HG03575 (cell line): ENCODE measurements at regions not wholly inside any gene's neighbourhood (a gene's known extent, or its start where the extent isn't known, plus 50 kb on each side); places are given as distances from the start of the nearest gene placed in this dataset.
"Not testable (repeated sequence)": the region's sequence is repeated elsewhere in the genome, so short reads cannot be mapped to it uniquely, and the experiment has no call there.

ENCODE experiments used
- ATAC-seq: cut with Tn5 transposase; IDR thresholded peaks from one replicate; pipeline ENCODE4 v1.9.1; 2021; ENCODE audit not compliant: unreplicated experiment, insufficient number of reproducible peaks, low FRiP score; ENCODE audit errors: extremely low read depth

DNA sequence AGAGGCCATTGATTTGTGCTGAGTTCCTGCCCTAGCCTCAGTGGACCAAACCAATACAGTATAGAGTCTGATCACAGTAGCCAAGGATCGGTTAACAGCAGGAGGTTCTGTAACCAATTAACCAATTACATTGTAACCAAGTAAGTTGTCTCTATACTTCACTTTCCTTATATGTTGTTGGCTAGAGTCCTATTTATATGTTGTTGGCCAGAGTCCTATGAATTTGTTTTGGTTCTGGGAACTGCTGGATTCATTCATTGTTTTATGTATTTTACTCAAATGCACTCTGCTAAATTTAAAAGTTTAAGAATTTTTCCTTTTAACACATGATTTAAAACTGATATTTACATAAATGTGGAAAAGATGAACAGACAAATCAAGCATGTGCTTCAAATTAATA, 597.4 kb upstream of the HS3ST5 start:
- no peak for ATAC-seq

DNA sequence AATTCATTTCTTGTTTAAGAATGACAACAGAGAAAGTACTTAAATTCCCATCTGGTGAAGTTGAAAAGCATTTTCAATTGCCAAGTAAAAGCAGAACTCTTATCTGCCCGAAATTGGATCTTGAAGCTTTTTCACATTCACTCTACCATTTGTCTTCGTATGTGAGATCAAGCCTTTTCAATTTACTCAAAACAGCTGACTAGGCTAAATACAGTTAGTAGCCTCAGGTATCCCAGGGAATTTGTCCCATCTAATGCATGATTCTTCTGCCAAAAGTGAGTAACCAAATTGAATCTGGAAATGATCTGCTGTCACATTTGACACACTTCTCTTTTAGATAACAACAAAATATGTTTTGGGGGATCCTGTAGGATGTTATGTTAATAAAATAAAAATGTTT, 596.8 kb upstream of the HS3ST5 start:
- ATAC-seq, result no peak

DNA sequence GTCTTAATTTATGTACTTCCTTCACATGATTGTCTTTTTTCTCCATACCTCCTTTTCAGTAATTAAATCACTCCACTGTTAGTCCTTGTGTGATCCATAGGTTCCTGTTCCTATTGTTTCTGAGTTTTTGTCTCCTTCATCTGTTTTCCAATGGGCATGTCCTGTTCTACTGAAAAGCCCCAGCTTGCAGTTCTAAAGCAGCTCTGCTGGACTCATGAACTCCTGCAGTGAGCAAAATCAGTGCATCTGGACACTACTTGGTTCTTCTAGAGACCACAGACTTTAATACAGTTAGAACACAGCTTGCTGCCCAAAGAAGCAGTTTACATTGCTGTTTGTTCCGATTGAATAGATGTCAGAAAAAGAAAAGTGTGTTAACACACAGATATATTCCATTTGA, 593.3 kb upstream of the HS3ST5 start:
- ATAC-seq, result no peak

DNA sequence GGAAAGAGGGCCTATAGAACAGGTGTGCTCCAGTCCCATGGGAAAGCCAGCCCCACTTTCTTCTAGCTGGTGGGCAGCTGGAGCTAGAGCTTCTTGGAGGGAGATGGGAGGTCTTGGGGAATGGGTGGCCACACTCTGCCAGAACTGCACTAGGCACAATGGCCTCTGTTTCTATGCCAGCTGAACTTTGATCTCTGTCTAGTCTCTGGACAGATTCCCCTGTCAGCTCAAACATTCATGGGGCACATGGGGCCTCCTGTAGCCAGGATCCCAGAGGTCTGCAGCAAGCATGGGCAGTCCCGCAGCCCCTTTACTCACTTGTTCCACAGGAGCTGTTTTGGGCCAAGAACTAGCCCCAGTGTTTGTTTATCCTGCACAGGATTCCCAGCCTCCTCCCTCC, 591.3 kb upstream of the HS3ST5 start:
- ATAC-seq, result no peak

DNA sequence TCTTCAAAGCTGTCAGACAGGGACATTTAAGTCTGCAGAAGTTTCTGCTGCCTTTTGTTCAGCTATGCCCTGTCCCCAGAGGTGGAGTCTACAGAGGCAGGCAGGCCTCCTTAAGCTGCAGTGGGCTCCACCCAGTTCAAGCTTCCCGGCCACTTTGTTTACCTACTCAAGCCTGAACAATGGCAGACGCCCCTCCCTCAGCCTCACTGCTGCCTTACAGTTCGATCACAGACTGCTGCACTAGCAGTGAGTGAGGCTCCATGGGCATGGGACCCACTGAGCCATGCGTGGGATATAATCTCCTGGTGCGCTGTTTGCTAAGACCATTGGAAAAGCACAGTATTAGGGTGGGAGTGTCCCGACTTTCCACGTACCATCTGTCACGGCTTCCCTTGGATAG, 585.9 kb upstream of the HS3ST5 start:
- not testable (repeated sequence) for ATAC-seq

DNA sequence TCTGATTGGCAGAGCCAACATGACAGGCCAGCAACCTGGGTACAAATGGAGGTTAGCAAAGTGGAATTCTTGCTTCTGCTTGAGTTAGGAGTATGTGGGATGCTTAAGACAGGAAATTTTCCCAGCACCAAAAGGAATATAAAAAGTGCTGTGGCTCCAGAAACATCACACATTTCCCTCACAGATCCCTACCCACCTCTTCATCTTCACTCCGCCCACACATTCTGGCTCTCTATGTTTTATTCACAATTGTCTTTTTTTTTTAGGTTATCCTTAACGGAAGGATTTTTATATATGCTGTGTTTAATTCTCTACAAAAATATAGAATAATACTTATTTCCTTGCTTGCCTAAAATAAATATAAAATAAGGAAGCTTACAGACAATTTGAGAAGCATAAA, 563.3 kb upstream of the HS3ST5 start:
- no peak for ATAC-seq

DNA sequence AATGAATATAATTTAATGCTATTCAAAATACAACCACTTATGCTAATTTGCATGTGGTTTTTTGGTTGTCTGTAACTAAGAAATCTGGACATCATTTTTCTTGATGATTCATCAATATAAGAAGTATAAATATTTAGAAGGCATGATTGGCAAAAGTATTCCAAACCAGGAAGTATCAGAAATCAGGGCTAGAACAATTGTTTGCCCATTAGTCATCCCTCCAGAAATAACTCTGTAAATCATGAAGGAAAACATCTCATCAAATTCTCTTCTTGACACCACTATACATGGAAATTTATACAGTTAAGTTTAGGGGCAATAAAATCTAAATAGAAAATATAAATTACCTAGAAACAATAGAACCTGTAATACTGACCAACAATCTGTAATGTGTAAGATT, 554.7 kb upstream of the HS3ST5 start:
- ATAC-seq, result no peak

DNA sequence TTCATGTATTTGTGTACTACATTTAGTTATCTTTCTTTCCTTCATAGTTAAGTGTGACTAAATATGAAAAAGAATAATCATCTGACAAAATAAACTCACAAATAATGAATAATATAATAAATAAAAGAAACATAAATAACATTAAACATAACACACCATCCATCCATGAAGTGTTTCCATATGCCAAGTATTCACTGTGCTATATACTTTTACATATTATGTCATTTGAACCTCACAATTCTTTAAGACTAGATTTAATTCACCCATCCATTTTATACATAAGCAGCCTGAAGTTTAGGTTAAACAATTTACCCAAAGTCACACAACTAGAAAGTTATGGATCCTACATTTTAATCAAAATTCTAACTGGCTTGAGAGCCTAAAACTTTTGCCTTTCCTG, 549.4 kb upstream of the HS3ST5 start:
- no peak for ATAC-seq

DNA sequence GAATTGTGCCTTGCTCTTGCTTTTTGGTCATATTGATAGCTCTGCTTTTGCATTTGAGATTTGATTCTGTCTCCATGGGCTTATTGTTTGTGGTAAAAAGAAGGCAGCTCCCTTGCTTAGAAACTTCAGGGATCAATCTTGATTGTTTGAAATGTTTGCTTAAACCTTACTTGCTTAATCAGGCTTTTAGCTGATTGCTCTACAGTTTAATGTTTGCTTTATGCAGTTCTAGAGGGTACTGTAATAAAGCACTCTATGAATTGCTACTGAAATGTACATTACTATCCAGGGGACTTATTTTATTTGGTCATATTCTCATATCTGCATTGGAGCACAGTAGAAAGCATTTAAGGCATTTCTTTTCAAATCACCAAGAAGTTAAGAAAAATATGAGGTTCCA, 545.4 kb upstream of the HS3ST5 start:
- ATAC-seq, result no peak

DNA sequence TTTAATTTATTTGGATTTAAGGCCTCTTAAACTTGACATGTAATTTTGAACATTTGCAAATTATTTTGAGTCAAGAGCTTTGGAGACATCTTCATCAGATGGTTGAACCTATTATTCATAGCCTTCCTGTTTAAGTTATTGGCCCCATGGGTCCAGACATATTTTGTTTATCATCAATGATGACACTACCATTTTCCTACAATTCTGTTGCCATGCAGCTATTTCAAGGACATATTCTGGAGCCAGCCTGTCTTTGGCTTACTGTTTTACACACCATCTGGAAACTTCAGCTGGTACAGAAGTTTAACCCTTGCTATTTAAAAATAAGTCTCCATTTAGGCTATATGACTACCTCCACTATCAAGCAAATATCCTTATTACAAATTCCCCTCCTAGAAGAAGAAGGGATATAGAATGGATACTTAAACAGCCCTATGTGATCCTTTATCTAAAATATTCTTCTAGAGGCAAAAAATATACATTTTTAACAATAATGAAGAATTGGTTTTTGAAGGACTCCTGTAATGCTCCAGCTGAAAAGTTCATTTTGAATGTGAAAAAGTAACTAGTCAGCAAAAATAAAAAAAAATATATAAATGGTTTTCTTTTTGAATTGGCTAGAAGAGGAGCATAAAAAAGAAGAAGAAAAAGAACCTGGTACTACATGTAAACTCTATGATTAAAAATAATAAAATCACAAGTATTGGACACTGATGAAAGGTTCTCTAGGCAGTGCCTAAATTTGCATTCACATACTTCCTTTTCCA, 544.0 kb upstream of the HS3ST5 start:
- no peak for ATAC-seq

DNA sequence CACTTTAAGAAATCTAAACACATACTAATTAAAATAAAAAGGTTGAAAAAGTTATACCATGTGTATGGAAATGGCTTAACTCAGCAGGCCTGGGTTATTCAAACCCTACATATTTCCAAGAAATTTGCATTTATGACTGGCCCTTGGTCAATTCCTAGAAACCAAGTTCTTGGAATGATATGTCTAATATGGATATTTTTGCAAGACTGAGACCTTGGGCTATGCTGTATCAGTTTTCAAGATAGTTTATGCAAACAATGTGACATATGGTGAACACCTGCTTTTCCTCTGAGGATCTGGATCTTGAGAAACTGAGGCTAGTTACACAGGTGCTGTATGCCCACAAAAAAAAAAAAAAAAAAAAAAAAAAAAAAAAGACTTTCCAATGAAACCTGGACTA, 536.9 kb upstream of the HS3ST5 start:
- ATAC-seq, result no peak

DNA sequence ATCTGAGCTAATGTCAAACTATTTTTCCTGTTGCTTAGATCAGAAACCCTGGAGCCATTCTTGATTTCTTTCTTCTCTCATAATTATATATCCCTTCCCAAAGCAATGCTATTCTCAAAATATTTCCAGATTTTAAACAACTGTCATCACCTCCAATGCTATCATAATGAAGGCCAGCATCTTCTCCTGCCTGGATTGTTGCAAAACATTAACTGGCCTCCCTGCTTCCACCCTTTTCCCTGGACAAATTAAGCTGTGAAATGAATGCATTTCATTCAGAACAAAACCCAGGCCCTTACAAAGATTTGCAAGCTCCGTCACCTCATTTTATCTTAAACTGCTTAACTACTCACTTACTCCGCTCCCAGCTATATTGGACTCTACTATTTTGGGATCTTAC, 535.3 kb upstream of the HS3ST5 start:
- no peak for ATAC-seq

DNA sequence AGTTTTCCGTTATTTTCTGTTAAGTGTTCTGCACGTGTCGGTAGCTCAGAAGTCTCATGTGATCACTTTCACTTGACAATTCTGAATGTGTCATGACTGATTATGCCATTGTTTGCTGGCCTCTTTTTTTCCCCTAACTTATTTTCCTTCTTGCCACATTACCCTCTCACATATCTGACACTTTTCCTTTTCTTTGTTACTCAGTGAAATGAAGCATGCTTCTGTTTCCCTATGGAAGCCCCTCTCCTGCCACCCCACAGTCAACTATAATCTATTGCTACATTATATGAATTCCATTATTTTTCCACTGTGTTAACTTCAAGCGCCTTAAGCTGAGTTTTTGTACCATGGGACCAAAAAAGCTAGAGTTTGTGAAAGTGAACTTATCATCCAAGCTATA, 531.6 kb upstream of the HS3ST5 start:
- ATAC-seq, result no peak

DNA sequence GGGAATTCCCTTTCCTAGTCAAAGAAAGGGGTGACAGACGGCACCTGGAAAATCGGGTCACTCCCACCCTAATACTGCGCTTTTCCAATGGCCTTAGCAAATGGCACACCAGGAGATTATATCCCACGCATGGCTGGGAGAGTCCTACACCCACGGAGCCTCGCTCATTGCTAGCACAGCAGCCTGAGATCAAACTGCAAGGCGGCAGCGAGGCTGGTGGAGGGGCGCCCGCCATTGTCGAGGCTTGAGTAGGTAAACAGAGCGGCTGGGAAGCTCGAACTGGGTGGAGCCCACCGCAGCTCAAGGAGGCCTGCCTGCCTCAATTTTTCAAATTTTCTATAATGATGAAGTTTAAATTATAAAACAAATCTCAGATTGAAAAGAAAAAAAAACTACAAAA, 522.7 kb upstream of the HS3ST5 start:
- not testable (repeated sequence) for ATAC-seq

DNA sequence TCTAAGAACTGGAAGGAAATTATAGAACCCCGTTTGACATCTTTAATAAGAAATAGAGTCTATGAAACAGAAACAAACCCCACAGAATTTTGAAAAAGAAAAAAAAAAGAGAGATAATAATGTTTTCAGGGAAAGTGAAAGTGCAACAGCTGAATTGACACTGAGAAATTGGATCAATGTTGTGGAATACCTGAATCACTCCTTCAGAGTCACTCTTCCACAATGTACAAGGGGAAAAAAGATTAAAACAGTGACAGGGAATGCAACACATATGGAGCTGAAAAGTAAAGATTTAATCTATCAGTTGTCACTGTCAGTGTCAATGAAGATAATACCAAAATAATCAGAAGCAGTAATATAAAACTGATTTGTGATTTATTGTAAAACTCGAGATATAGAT, 520.8 kb upstream of the HS3ST5 start:
- ATAC-seq, result no peak

DNA sequence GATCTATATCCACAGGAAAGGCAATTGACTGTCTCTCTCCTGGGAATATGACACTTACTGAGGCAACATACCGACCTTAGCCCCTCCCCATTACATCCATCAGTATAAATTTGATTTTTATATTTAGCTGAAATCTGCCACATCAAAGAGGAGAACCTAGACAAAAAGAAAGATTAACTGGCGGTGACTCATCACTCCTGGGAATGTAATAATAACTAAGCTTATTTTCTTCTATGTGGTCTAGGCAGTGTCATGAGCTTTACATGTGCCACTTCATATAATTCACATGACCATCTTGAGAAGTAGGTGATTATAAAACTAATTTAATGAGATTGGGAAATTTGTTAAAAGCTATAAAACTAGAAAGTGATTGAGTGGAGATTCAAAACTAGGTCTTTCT, 520.0 kb upstream of the HS3ST5 start:
- no peak for ATAC-seq

DNA sequence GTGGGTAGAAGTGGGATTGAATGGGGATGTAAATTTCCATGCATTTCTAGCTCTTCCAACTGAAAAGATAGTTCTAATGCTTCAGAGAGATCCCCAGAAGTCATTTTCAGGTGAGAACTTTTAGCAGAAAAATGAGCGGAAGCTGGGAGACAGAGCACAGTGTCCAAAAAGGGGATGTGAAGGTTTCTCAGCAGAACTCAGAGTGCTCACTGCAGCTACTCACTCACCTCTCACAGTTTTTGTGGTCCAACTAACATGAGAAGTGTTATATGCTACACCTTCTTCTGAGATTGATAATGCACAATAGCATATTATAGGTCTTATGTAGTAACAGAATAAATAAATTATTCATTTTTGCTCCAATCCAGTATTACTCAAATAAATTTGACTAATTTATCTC, 519.2 kb upstream of the HS3ST5 start:
- ATAC-seq, result no peak

DNA sequence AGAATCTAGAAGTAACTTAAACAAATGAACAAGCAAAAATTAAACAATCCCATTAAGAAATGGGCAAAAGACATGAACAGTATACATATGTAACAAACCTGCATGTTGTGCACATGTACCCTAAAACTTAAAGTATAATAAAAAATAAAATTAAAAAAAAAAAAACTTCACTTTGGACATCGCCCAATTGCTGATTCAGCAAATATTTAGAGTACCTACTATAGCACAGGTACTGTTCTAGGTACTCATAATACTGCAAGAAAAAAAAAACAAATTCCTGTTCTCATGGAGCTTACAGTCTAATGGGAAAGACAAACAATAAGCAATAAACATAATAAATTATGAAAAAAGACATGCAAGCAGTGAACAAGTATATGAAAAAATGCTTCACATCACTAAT, 501.5 kb upstream of the HS3ST5 start:
- ATAC-seq, result no peak

DNA sequence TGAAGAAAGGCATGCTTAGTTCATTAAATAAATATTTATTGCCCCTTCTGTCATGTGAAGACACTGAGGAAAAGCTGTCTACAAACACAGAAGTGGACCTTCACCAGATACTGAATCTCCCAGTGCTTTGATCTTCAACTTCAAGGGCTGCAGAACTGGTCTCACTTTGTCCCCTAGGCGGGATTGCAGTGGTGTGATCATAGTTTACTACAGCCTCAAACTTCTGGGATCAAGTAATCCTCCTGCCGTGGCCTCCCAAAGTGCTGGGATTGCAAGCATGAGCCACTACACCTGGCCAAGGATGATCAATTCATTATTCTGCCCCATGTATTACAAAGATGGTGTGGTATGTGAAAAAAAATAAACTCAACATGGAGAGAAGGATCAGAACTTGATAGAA, 496.2 kb upstream of the HS3ST5 start:
- no peak for ATAC-seq

DNA sequence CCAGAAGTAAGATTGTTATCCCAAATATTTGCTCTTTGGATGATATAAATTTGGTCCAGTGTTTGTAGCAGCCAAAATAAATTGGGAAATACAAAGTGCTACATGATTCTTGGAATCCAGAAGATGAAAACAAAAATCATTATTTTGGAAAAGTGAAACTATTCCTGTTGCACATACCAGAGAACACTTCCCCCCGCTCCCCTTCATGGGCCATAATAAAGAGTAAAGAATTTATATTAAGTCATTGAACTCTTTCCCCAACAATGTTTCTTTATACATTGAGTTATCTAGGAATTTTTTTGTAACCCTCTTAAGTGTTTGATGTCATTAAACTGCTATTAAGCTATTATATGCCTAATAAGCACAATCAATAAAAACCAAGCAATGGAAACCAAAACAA, 490.4 kb upstream of the HS3ST5 start:
- ATAC-seq, result no peak

DNA sequence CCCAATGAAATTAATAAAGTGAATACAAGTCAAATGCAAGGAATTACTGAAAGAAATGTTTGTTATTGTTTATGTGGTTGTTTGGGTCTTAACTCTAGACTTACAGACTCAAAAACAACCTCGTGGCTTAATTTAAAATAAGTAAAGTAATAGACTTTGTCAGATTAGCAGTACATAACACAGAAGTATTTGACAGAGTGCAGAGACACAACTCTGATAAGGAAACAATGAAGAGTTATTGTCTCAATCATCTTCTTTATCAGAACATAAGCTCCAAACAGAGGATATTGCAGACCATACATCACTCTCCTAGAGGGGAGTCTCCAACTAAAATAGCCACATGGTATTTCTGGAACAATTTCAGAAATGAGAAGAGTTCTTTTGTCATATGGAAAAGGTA, 487.7 kb upstream of the HS3ST5 start:
- ATAC-seq, result no peak
